Panc1 (cell line): ENCODE measurements at regions not wholly inside any gene's neighbourhood (a gene's known extent, or its start where the extent isn't known, plus 50 kb on each side); places are given as distances from the start of the nearest gene placed in this dataset.

Experiments used
- ATAC-seq: fragments of 200-7000 bp; cut with Tn5 transposase; 2 replicates; pipeline ENCODE4 v1.9.1; 2020; ENCODE audit warnings: mild to moderate bottlenecking, moderate library complexity
- BruUV-seq: library from RNA; stranded (reverse); fragments of 400-500 nt; replicated peaks from 2 replicates; lab custom pipeline; 2021; lab: Mats Ljungman, UMichigan
- CTCF ChIA-PET: fragments of 300-600 bp; sonication (Branson Sonifier 250); formaldehyde crosslinking; loops from one replicate; lab custom pipeline; 2022; ENCODE audit warnings: antibody characterized with exemption; lab: Charles Lee
- POLR2A ChIA-PET: fragments of 300-600 bp; sonication (Branson Sonifier 250); formaldehyde crosslinking; loops from one replicate; lab custom pipeline; 2022; ENCODE audit warnings: antibody characterized with exemption; lab: Charles Lee
- DNase-seq: peaks from one replicate; pipeline ENCODE4 v3.0.0-alpha.2; 2010; ENCODE audit warnings: low read depth, low spot score
- H3K27ac ChIP-seq: 2 replicates; pipeline ENCODE4 v1.5.1; 2011; ENCODE audit warnings: mild to moderate bottlenecking, low read length, inconsistent platforms
- H3K27me3 ChIP-seq: fragments of 200-500 bp; sonication (Bioruptor generic); 2 replicates; pipeline ENCODE4 v1.6.0; 2014; ENCODE audit warnings: low read length, inconsistent platforms; ENCODE audit not compliant: control insufficient read depth, insufficient read depth
- H3K36me3 ChIP-seq: fragments of 200-500 bp; sonication (Bioruptor generic); 2 replicates; pipeline ENCODE4 v1.5.1; 2014; ENCODE audit warnings: inconsistent platforms, mild to moderate bottlenecking, low read length, moderate library complexity; ENCODE audit not compliant: control insufficient read depth, insufficient read depth
- H3K4me1 ChIP-seq: 2 replicates; pipeline ENCODE4 v1.5.1; 2011; ENCODE audit warnings: inconsistent platforms, mild to moderate bottlenecking, low read length, moderate library complexity; ENCODE audit not compliant: control insufficient read depth, insufficient read depth
- H3K4me3 ChIP-seq, 2 experiments: 2 replicates each; pipeline ENCODE4 v1.5.1; 2011 to 2012; ENCODE audit warnings: low read depth in 2 of 2, low read length in 2 of 2, mild to moderate bottlenecking in 2 of 2, inconsistent platforms in 1 of 2, moderate library complexity in 1 of 2
- H3K9me3 ChIP-seq: fragments of 200-500 bp; sonication (Bioruptor generic); 2 replicates; pipeline ENCODE4 v1.5.1; 2014; ENCODE audit warnings: low read depth, mild to moderate bottlenecking, inconsistent platforms, low read length, moderate library complexity; ENCODE audit not compliant: control insufficient read depth, insufficient read depth
- CTCF ChIP-seq: fragments of 450-650 bp; IDR thresholded peaks from 2 replicates; pipeline ENCODE4 v1.5.1; 2017; ENCODE audit warnings: mild to moderate bottlenecking
- POLR2AphosphoS5 ChIP-seq: IDR thresholded peaks from 2 replicates; pipeline ENCODE4 v1.6.1; 2012; ENCODE audit warnings: mild to moderate bottlenecking, low read depth, low read length, moderate library complexity
- REST ChIP-seq, 2 experiments: IDR thresholded peaks; 2 replicates each; pipeline ENCODE4 v1.6.1; 2011 to 2012; ENCODE audit warnings: low read depth in 2 of 2, control low read depth in 1 of 2, low read length in 1 of 2, mild to moderate bottlenecking in 1 of 2, moderate library complexity in 1 of 2; ENCODE audit not compliant: insufficient read depth in 1 of 2
- SIN3A ChIP-seq: IDR thresholded peaks from 2 replicates; pipeline ENCODE4 v1.6.1; 2012; ENCODE audit warnings: low read depth, mild to moderate bottlenecking, low read length, moderate library complexity, borderline replicate concordance; ENCODE audit not compliant: insufficient read depth
- TCF7L2 ChIP-seq: IDR thresholded peaks from 2 replicates; pipeline ENCODE4 v1.6.1; 2011; ENCODE audit warnings: mild to moderate bottlenecking, low read depth, low read length, inconsistent platforms
- in situ Hi-C: cut with HindIII; loops from 2 replicates; pipeline ENCODE4 v1.10.0; 2016; ENCODE audit warnings: low sequenced_read_pairs, low pct_unique_long_range_greater_than_20kb
- intact Hi-C: fragments of 100-400 bp; cut with micrococcal nuclease; formaldehyde crosslinking; loops from one replicate; pipeline ENCODE4 v1.10.0; 2022; ENCODE audit not compliant: unreplicated experiment

- in situ Hi-C loops = no loop called here
- Histone ChIP-seq H3K9me3 (no peaks in the 10 kb centered on the region), H3K4me1 (no peaks in the 10 kb centered on the region), H3K36me3 (no peaks in the 10 kb centered on the region), H3K27ac (no peak overlapping the region), H3K4me3 (no peak overlapping the region), H3K27me3 (peaks cover 2% of the 10 kb centered on the region; the same call in 1 of the 2 replicates)
- no peak for DNase-seq
- no peak for TF ChIP-seq POLR2AphosphoS5
- TF ChIP-seq SIN3A = no peak
- no peak for TF ChIP-seq TCF7L2
- TF ChIP-seq REST (IDR thresholded peaks at IDR 0.05; ENCODE audit: insufficient read depth in 1 of 2, low read depth in 2 of 2, low read length in 1 of 2) = no peak
- no peak for TF ChIP-seq CTCF
- CTCF ChIA-PET = no interaction called here
- POLR2A ChIA-PET = no interaction called here
- BruUV-seq = no TSS peak
- intact Hi-C loops = no loop called here
- no peak for ATAC-seq
These were observed 496.5 kb downstream of the VRK1 start for GRCh38 chr14:97293659-97294058.

GRCh38 chr14:97295108-97295710, 498.0 kb downstream of the VRK1 start:
- H3K4me3 ChIP-seq = no peak overlapping the region
- no peaks in the 10 kb centered on the region for H3K9me3 ChIP-seq
- no TSS peak for BruUV-seq
- no peak overlapping the region for H3K27ac ChIP-seq
- TF ChIP-seq CTCF = no peak
- no peak for TF ChIP-seq TCF7L2
- no peak for TF ChIP-seq REST (IDR thresholded peaks at IDR 0.05; ENCODE audit: insufficient read depth in 1 of 2, low read depth in 2 of 2, low read length in 1 of 2)
- TF ChIP-seq POLR2AphosphoS5 = no peak
- no peak for TF ChIP-seq SIN3A
- no peaks in the 10 kb centered on the region for H3K36me3 ChIP-seq
- DNase-seq (no peak), ATAC-seq (no peak)
- POLR2A ChIA-PET = no interaction called here
- intact Hi-C loops (no loop called here), in situ Hi-C loops (no loop called here)
- H3K4me1 ChIP-seq = no peaks in the 10 kb centered on the region
- CTCF ChIA-PET = no interaction called here
- peaks cover 2% of the 10 kb centered on the region; the same call in 1 of the 2 replicates for H3K27me3 ChIP-seq
